Vagina (tissue), 2 donors: ENCODE measurements at regions not wholly inside any gene's neighbourhood (a gene's known extent, or its start where the extent isn't known, plus 50 kb on each side); places are given as distances from the start of the nearest gene placed in this dataset.

ENCODE experiments used
- POLR2A ChIP-seq, 2 donors: fragments of 450-650 bp; IDR thresholded peaks; one replicate each; pipeline ENCODE4 v1.6.1; 2017; ENCODE audit warnings: antibody characterized with exemption in 2 of 2, mild to moderate bottlenecking in 2 of 2, moderate library complexity in 2 of 2
- TF ChIP-seq, protein P1 (sequence below), 3 experiments: fragments of 450-650 bp in 2 of 3; fragments of 200-600 bp in 1 of 3; sonication (generic) in 1 of 3; IDR thresholded peaks; one replicate each; pipeline ENCODE4 v1.5.1; 2017 to 2019; ENCODE audit warnings: antibody characterized with exemption in 3 of 3, mild to moderate bottlenecking in 2 of 3, moderate library complexity in 2 of 3

DNA sequence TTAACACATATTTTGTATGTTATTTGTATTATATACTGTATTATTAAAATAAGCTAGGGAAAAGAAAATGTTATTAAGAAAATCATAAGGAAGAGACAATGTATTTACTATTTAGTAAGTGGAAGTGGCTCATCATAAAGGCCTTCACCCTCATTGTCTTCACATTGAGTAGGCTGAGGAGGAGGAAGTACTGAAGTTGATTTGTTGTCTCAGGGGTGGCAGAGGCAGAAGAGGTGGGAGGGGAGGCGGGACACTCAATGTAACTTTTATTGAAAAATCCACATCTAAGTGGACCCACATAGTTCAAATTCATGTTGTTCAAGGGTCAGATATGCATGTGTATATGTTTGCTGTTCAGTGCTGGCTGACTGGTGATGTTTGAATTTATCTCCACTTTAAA, 210.2 kb upstream of the CITED2 start:
- TF ChIP-seq POLR2A (IDR thresholded peaks at IDR 0.05): no peak
- TF ChIP-seq, protein P1, sequence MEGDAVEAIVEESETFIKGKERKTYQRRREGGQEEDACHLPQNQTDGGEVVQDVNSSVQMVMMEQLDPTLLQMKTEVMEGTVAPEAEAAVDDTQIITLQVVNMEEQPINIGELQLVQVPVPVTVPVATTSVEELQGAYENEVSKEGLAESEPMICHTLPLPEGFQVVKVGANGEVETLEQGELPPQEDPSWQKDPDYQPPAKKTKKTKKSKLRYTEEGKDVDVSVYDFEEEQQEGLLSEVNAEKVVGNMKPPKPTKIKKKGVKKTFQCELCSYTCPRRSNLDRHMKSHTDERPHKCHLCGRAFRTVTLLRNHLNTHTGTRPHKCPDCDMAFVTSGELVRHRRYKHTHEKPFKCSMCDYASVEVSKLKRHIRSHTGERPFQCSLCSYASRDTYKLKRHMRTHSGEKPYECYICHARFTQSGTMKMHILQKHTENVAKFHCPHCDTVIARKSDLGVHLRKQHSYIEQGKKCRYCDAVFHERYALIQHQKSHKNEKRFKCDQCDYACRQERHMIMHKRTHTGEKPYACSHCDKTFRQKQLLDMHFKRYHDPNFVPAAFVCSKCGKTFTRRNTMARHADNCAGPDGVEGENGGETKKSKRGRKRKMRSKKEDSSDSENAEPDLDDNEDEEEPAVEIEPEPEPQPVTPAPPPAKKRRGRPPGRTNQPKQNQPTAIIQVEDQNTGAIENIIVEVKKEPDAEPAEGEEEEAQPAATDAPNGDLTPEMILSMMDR (IDR thresholded peaks at IDR 0.05): no peak
